ENCODE measurements at regions not wholly inside any gene's neighbourhood (a gene's known extent, or its start where the extent isn't known, plus 50 kb on each side); places are given as distances from the start of the nearest gene placed in this dataset.

DNA sequence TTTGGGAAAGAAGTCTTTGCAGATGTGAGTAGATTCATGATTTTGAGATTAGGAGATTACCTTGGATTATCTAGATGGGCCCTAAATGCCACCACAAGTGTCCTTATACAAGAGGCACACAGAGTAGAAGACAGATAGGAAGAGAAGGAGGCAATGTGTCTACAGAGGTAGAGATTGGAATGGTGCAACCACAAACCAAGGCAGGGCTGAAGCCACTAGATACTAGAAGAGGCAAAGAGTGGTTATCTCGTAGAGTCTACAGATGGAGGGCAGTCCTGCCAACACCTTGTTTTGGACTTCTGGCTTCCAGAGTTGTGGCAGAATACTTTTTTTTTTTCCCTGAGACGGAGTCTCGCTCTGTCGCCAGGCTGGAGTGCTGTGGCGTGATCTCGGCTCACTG is 138.3 kb upstream of the AKIRIN2 start:
- no peak overlapping the region for H3K4me2 ChIP-seq (ENCODE audit: insufficient read depth, low read length)
- H2AFZ ChIP-seq (ENCODE audit: low read depth, low read length), result no peak overlapping the region
- H3K27ac ChIP-seq (ENCODE audit: low read length), result no peak overlapping the region
- no peaks in the 10 kb centered on the region for H3K79me2 ChIP-seq (ENCODE audit: insufficient read depth, low read length)
- no peaks in the 10 kb centered on the region for H3K4me1 ChIP-seq (ENCODE audit: insufficient read depth, low read length)
- H3K9ac ChIP-seq (ENCODE audit: low read depth, low read length), result no peak overlapping the region
- TF ChIP-seq, protein P1, sequence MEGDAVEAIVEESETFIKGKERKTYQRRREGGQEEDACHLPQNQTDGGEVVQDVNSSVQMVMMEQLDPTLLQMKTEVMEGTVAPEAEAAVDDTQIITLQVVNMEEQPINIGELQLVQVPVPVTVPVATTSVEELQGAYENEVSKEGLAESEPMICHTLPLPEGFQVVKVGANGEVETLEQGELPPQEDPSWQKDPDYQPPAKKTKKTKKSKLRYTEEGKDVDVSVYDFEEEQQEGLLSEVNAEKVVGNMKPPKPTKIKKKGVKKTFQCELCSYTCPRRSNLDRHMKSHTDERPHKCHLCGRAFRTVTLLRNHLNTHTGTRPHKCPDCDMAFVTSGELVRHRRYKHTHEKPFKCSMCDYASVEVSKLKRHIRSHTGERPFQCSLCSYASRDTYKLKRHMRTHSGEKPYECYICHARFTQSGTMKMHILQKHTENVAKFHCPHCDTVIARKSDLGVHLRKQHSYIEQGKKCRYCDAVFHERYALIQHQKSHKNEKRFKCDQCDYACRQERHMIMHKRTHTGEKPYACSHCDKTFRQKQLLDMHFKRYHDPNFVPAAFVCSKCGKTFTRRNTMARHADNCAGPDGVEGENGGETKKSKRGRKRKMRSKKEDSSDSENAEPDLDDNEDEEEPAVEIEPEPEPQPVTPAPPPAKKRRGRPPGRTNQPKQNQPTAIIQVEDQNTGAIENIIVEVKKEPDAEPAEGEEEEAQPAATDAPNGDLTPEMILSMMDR (IDR thresholded peaks at IDR 0.05; ENCODE audit: borderline replicate concordance, extremely low read depth, low read length, poor library complexity, severe bottlenecking), result no peak
- TF ChIP-seq EZH2 (IDR thresholded peaks at IDR 0.05; ENCODE audit: borderline replicate concordance, low read depth, low read length, severe bottlenecking), result no peak
- no peaks in the 10 kb centered on the region for H3K27me3 ChIP-seq (ENCODE audit: insufficient read depth, low read length, poor library complexity)
- no peak for ATAC-seq (ENCODE audit: insufficient read depth, low read depth)
- DNase-seq, result no peak
- H3K36me3 ChIP-seq (ENCODE audit: insufficient read depth, low read length), result no peaks in the 10 kb centered on the region
- H3K4me3 ChIP-seq (ENCODE audit: low read depth in 1 of 2, low read length in 2 of 2), result no peak overlapping the region
- no peaks in the 10 kb centered on the region for H4K20me1 ChIP-seq (ENCODE audit: insufficient read depth, low read length)
- no peaks in the 10 kb centered on the region for H3K9me3 ChIP-seq (ENCODE audit: insufficient read depth, low read length, severe bottlenecking)

DNA sequence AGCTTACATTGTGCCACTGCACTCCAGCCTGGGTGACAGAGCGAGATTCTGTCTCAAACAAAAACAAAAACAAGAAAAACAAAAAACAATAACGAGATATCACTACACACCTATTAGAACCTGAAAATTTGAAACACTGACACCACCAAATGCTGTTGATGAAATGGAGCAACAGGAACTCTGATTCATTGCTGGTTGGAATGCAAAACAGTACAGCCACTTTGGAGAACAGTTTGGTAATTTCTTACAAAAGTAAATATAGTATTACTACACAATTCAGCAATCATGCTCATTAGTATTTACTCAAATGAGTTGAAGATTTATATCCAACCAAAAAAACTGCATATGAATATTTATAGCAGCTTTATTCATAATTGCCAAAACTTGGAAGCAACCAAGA is 135.8 kb upstream of the AKIRIN2 start:
- ATAC-seq (ENCODE audit: insufficient read depth, low read depth) (no peak), DNase-seq (no peak)
- H3K4me3 ChIP-seq (ENCODE audit: low read depth in 1 of 2, low read length in 2 of 2), result no peak overlapping the region
- no peak for TF ChIP-seq EZH2 (IDR thresholded peaks at IDR 0.05; ENCODE audit: borderline replicate concordance, low read depth, low read length, severe bottlenecking)
- TF ChIP-seq, protein P1 (IDR thresholded peaks at IDR 0.05; ENCODE audit: borderline replicate concordance, extremely low read depth, low read length, poor library complexity, severe bottlenecking), result no peak
- no peaks in the 10 kb centered on the region for H3K79me2 ChIP-seq (ENCODE audit: insufficient read depth, low read length)
- no peaks in the 10 kb centered on the region for H3K36me3 ChIP-seq (ENCODE audit: insufficient read depth, low read length)
- no peaks in the 10 kb centered on the region for H4K20me1 ChIP-seq (ENCODE audit: insufficient read depth, low read length)
- H3K4me1 ChIP-seq (ENCODE audit: insufficient read depth, low read length), result no peaks in the 10 kb centered on the region
- H3K27me3 ChIP-seq (ENCODE audit: insufficient read depth, low read length, poor library complexity), result no peaks in the 10 kb centered on the region
- H2AFZ ChIP-seq (ENCODE audit: low read depth, low read length), result no peak overlapping the region
- H3K9me3 ChIP-seq (ENCODE audit: insufficient read depth, low read length, severe bottlenecking), result no peaks in the 10 kb centered on the region
- H3K4me2 ChIP-seq (ENCODE audit: insufficient read depth, low read length), result no peak overlapping the region
- H3K9ac ChIP-seq (ENCODE audit: low read depth, low read length), result no peak overlapping the region
- H3K27ac ChIP-seq (ENCODE audit: low read length), result no peak overlapping the region

DNA sequence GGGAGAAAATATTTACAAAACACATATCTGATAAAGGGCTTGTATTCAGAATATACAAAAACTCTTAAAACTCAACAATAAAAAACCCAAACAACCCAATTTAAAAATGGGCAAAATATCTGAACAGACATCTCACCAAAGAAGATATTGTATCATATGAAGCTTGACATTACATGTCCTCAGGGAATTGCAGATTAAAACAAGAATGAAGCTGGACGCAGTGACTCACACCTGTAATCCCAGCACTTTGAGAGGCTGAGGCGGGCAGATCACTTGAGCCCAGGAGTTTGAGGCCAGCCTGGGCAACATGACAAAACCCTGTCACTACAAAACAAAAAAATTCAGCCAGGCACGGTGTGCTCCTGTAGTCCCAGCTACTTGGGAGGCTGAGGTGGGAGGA is 135.4 kb upstream of the AKIRIN2 start:
- H2AFZ ChIP-seq (ENCODE audit: low read depth, low read length), result no peak overlapping the region
- H3K27me3 ChIP-seq (ENCODE audit: insufficient read depth, low read length, poor library complexity), result no peaks in the 10 kb centered on the region
- no peaks in the 10 kb centered on the region for H3K36me3 ChIP-seq (ENCODE audit: insufficient read depth, low read length)
- ATAC-seq (ENCODE audit: insufficient read depth, low read depth) (no peak), DNase-seq (no peak)
- H3K79me2 ChIP-seq (ENCODE audit: insufficient read depth, low read length), result no peaks in the 10 kb centered on the region
- TF ChIP-seq, protein P1 (IDR thresholded peaks at IDR 0.05; ENCODE audit: borderline replicate concordance, extremely low read depth, low read length, poor library complexity, severe bottlenecking), result no peak
- TF ChIP-seq EZH2 (IDR thresholded peaks at IDR 0.05; ENCODE audit: borderline replicate concordance, low read depth, low read length, severe bottlenecking), result no peak
- no peaks in the 10 kb centered on the region for H3K4me1 ChIP-seq (ENCODE audit: insufficient read depth, low read length)
- H3K9me3 ChIP-seq (ENCODE audit: insufficient read depth, low read length, severe bottlenecking), result no peaks in the 10 kb centered on the region
- no peak overlapping the region for H3K4me2 ChIP-seq (ENCODE audit: insufficient read depth, low read length)
- H3K4me3 ChIP-seq (ENCODE audit: low read depth in 1 of 2, low read length in 2 of 2), result no peak overlapping the region
- no peak overlapping the region for H3K9ac ChIP-seq (ENCODE audit: low read depth, low read length)
- H4K20me1 ChIP-seq (ENCODE audit: insufficient read depth, low read length), result no peaks in the 10 kb centered on the region
- H3K27ac ChIP-seq (ENCODE audit: low read length), result no peak overlapping the region

Data from DND-41 (cell line).